Lower leg skin (tissue), 4 donors: ENCODE measurements at regions not wholly inside any gene's neighbourhood (a gene's known extent, or its start where the extent isn't known, plus 50 kb on each side); places are given as distances from the start of the nearest gene placed in this dataset.

Experiments
- DNase-seq, 2 donors: peaks; one replicate each; pipeline ENCODE4 v3.0.0-alpha.2; 2019; ENCODE audit warnings: low spot score in 2 of 2
- H3K4me3 ChIP-seq: fragments of 200-600 bp; sonication (generic); 2 replicates; pipeline ENCODE4 v1.5.1; 2017; ENCODE audit warnings: mild to moderate bottlenecking, low read depth; ENCODE audit not compliant: poor library complexity, severe bottlenecking
- POLR2A ChIP-seq, 2 donors: fragments of 450-650 bp; IDR thresholded peaks; one replicate each; pipeline ENCODE4 v1.6.1; 2016 to 2017; ENCODE audit warnings: antibody characterized with exemption in 2 of 2, mild to moderate bottlenecking in 1 of 2, moderate library complexity in 1 of 2
- WGBS, 2 donors: methylation state at CpG; one replicate each; pipeline ENCODE4 v1.1.5; 2018; 5-methylcytosine and 5-hydroxymethylcytosine counted together
- intact Hi-C: fragments of 100-400 bp; cut with DNase I; formaldehyde crosslinking; loops from one replicate; pipeline ENCODE4 v1.15.0; 2023; ENCODE audit warnings: low total_unique reads
- TF ChIP-seq, protein P1 (sequence below), 3 donors: fragments of 450-650 bp; IDR thresholded peaks; one replicate each; pipeline ENCODE4 v1.5.1; 2016; ENCODE audit warnings: antibody characterized with exemption in 3 of 3, mild to moderate bottlenecking in 3 of 3, moderate library complexity in 2 of 3

DNA sequence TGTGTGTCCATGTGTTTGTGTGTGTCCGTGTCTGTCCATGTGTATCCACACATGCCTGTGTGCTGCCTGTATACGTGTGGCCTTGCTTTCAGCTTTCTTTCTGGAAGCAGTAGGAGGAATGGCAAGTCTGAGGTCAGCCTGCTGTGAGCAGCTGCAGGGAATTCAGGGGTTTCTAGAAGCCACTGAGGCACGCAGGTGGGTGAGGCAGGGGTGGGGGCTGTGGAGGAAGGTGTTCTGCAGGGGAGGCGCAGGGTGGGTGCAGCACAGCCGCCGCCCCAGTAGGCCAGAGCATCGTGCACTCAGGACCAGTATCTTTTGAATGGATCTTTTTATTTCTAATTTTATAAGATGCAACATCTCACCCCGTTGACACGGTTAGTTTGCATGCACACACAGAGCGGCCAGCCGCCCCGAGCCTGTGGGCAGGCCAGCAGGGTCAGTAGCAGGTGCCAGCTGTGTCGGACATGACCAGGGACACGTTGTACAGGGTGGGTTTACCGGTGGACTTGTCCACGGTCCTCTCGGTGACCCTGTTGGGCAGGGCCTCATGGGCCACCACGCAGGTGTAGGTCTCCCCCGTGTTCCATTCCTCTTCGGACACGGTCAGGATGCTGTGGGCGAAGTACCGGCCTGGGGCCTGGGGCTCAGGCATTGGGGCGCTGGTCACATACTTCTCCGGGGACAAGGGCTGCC, 327.7 kb downstream of the TMEM121 start:
- peak in 1 of 2 donors; percentile 63 for DNase-seq
- TF ChIP-seq, protein P1, sequence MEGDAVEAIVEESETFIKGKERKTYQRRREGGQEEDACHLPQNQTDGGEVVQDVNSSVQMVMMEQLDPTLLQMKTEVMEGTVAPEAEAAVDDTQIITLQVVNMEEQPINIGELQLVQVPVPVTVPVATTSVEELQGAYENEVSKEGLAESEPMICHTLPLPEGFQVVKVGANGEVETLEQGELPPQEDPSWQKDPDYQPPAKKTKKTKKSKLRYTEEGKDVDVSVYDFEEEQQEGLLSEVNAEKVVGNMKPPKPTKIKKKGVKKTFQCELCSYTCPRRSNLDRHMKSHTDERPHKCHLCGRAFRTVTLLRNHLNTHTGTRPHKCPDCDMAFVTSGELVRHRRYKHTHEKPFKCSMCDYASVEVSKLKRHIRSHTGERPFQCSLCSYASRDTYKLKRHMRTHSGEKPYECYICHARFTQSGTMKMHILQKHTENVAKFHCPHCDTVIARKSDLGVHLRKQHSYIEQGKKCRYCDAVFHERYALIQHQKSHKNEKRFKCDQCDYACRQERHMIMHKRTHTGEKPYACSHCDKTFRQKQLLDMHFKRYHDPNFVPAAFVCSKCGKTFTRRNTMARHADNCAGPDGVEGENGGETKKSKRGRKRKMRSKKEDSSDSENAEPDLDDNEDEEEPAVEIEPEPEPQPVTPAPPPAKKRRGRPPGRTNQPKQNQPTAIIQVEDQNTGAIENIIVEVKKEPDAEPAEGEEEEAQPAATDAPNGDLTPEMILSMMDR (IDR thresholded peaks at IDR 0.05) = no peak
- TF ChIP-seq POLR2A (IDR thresholded peaks at IDR 0.05) = no peak
- whole genome bisulfite sequencing, 2 donors = 88 to 90% methylated on average over 24 to 25 of the region's 25 CpGs
- no peak overlapping the region for H3K4me3 ChIP-seq
- intact Hi-C loops = no loop called here

DNA sequence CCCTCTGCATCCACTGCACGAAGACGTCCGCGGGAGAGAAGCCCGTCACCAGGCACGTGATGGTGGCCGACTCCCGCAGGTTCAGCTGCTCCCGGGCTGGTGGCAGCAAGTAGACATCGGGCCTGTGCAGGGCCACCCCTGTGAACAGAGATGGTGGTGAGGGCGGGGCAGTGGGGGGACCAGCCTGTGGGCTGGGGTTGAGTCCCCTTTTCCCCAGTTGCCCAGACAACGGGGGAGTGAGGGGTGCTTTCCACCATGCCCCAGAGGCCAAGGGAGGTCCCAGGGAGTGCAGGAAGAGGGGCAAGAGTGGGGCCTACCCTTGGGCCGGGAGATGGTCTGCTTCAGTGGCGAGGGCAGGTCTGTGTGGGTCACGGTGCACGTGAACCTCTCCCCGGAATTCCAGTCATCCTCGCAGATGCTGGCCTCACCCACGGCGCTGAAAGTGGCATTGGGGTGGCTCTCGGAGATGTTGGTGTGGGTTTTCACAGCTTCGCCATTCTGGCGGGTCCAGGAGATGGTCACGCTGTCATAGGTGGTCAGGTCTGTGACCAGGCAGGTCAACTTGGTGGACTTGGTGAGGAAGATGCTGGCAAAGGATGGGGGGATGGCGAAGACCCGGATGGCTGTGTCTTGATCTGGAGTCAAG, 328.3 kb downstream of the TMEM121 start:
- intact Hi-C loops = no loop called here
- WGBS, 2 donors = 90 to 93% methylated on average over 24 to 26 of the region's 26 CpGs
- DNase-seq = peak in 1 of 2 donors; percentile 83
- no peak overlapping the region for H3K4me3 ChIP-seq
- TF ChIP-seq POLR2A (IDR thresholded peaks at IDR 0.05) = no peak
- TF ChIP-seq, protein P1 (IDR thresholded peaks at IDR 0.05) = no peak

DNA sequence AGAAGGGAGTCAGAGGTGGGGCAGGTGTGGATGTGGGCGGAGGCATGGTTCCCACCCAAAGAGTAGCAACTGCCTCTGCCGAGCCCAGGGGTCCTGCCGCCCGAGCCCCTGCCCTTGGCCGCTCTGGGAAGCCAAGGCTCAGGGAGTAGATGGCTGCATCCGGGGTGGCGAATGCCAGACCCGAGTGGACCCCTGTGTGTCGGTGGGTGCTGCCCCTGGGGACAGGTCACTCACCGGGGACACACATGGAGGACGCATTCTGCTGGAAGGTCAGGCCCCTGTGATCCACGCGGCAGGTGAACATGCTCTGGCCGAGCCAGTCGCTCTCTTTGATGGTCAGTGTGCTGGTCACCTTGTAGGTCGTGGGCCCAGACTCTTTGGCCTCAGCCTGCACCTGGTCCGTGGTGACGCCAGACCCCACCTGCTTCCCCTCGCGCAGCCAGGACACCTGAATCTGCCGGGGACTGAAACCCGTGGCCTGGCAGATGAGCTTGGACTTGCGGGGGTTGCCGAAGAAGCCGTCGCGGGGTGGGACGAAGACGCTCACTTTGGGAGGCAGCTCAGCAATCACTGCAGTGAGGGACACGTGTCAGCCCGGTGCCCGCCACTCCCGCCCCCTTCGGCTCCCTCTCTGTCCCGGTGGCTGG, 329.0 kb downstream of the TMEM121 start:
- peak in 1 of 2 donors; percentile 76 for DNase-seq
- no peak overlapping the region for H3K4me3 ChIP-seq
- 86 to 90% methylated on average over 31 to 33 of the region's 35 CpGs for WGBS, 2 donors
- TF ChIP-seq, protein P1 (IDR thresholded peaks at IDR 0.05) = no peak
- TF ChIP-seq POLR2A (IDR thresholded peaks at IDR 0.05) = no peak
- intact Hi-C loops = no loop called here

DNA sequence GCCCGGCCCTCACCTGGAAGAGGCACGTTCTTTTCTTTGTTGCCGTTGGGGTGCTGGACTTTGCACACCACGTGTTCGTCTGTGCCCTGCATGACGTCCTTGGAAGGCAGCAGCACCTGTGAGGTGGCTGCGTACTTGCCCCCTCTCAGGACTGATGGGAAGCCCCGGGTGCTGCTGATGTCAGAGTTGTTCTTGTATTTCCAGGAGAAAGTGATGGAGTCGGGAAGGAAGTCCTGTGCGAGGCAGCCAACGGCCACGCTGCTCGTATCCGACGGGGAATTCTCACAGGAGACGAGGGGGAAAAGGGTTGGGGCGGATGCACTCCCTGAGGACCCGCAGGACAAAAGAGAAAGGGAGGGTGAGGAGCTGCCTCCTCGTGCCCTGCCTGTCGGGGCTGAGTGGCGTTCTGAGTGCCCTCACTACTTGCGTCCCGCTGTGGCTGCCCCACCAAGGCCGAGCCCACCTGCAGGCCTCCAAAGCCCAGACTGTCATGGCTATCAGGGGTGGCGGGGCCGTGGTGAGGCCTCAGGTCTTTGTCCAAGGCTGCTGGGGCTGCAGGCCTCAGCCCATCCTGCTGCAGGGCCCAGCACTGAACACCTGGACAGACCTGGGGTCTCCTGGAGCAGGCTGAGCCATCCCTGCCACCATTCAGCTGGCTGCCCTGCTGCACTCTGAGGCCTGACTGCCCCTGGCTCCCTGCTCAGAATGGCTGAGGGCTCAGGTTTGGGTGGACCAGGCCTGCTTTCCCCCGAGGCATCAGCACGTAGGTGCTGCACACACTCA, 329.7 kb downstream of the TMEM121 start:
- no peak for TF ChIP-seq POLR2A (IDR thresholded peaks at IDR 0.05)
- TF ChIP-seq, protein P1 (IDR thresholded peaks at IDR 0.05) = no peak
- WGBS, 2 donors = 83 to 89% methylated on average over 23 to 25 of the region's 28 CpGs
- no peak overlapping the region for H3K4me3 ChIP-seq
- intact Hi-C loops = no loop called here
- DNase-seq = peak in 1 of 2 donors; percentile 72

DNA sequence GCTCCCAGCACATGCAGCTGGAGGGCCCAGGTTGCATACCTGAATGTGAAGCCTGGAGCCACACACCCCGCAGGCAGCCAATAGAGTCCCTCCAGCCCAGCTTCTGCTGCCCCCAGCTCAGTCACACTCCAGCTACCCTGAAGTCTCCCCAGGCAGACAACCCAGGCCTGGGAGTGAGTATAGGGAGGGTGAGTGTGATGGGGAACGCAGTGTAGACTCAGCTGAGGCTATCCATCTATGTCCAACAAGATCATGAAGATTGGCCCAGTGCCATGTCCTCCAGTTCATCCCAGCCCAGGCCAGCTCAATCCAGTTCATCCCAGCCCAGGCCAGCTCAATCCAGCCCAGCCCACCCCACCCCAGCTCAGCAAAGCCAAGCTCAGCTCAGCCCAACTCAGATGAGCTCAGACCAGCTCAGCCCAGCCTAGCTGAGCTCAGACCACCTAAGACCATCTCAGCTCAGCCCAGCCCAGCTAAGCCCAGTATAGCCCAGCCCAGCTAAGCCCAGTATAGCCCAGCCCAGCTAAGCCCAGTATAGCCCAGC, 330.4 kb downstream of the TMEM121 start:
- 83 to 88% methylated on average over 1 to 2 of the region's 2 CpGs for WGBS, 2 donors
- no peak overlapping the region for H3K4me3 ChIP-seq
- TF ChIP-seq POLR2A (IDR thresholded peaks at IDR 0.05) = no peak
- TF ChIP-seq, protein P1 (IDR thresholded peaks at IDR 0.05) = no peak
- intact Hi-C loops = no loop called here
- peak in 1 of 2 donors; percentile 48 for DNase-seq
